ENCODE measurements at regions not wholly inside any gene's neighbourhood (a gene's known extent, or its start where the extent isn't known, plus 50 kb on each side); places are given as distances from the start of the nearest gene placed in this dataset.

- TF ChIP-seq REST (IDR thresholded peaks at IDR 0.05; ENCODE audit: low read depth) (no peak), ELF1 (IDR thresholded peaks at IDR 0.05; ENCODE audit: borderline replicate concordance, low read depth) (no peak), ATF3 (IDR thresholded peaks at IDR 0.05) (no peak), EGR1 (IDR thresholded peaks at IDR 0.05; ENCODE audit: low read depth) (no peak)
Measured at GRCh38 chr2:415986-416610, 128.2 kb upstream of the ALKAL2 start (continued).

- POLR2A ChIA-PET: no interaction called here
- intact Hi-C loops (cut with micrococcal nuclease): no loop called here
- RAD21 ChIA-PET (ENCODE audit: low non-redundant PET in 1 of 2, low total read pairs in 2 of 2, uncharacterized antibody in 2 of 2, unreplicated experiment in 2 of 2): no interaction called here
- TF ChIP-seq EZH2phosphoT487 (IDR thresholded peaks at IDR 0.05; ENCODE audit: borderline replicate concordance) (no peak), ZNF274 (IDR thresholded peaks at IDR 0.05; ENCODE audit: low read depth, low read length) (no peak), CTCF (IDR thresholded peaks at IDR 0.05 in 2 of 3, conservative IDR thresholded peaks at IDR 0.05 in 1 of 3; ENCODE audit: borderline replicate concordance in 1 of 3, insufficient read depth in 1 of 3, low read depth in 2 of 3, low read length in 2 of 3) (no peak), ELF1 (IDR thresholded peaks at IDR 0.05; ENCODE audit: borderline replicate concordance, low read depth) (no peak), ZFX (IDR thresholded peaks at IDR 0.05) (no peak), RAD21 (IDR thresholded peaks at IDR 0.05; ENCODE audit: low read depth) (no peak), CEBPB (IDR thresholded peaks at IDR 0.05; ENCODE audit: low read depth) (no peak), ZBTB33 (IDR thresholded peaks at IDR 0.05; ENCODE audit: extremely low read depth, insufficient replicate concordance, low read length) (no peak), MAX (IDR thresholded peaks at IDR 0.05) (no peak), POLR2AphosphoS5 (IDR thresholded peaks at IDR 0.05; ENCODE audit: low read depth, low read length) (no peak), JUND (IDR thresholded peaks at IDR 0.05) (no peak), SP1 (IDR thresholded peaks at IDR 0.05; ENCODE audit: low read depth) (no peak)
Measured at GRCh38 chr2:409523-409922, 121.6 kb upstream of the ALKAL2 start.

More at GRCh38 chr2:409523-409922, 121.6 kb upstream of the ALKAL2 start:
- Histone ChIP-seq H3K9ac (ENCODE audit: low read length) (no peak overlapping the region), H3K9me2 (ENCODE audit: insufficient read depth) (no peaks in the 10 kb centered on the region), H3K27me3 (ENCODE audit: insufficient read depth, low read length) (peaks cover 32% of the 10 kb centered on the region), H3K36me3 (ENCODE audit: control insufficient read depth in 1 of 2, insufficient read depth in 2 of 2, low read length in 2 of 2) (no peaks in the 10 kb centered on the region), H3K9me3 (ENCODE audit: control insufficient read depth in 1 of 2, insufficient read depth in 1 of 2, low read depth in 1 of 2, low read length in 2 of 2) (no peaks in the 10 kb centered on the region), H3K4me3 (replicated peaks in 1 of 2; ENCODE audit: low read depth in 1 of 2, low read length in 2 of 2) (no peak overlapping the region), H3K4me1 (ENCODE audit: control insufficient read depth in 1 of 2, insufficient read depth in 2 of 2, low read length in 2 of 2) (no peaks in the 10 kb centered on the region), H4K20me1 (ENCODE audit: insufficient read depth) (no peaks in the 10 kb centered on the region), H2AFZ (ENCODE audit: low read depth, low read length, poor library complexity, severe bottlenecking) (no peak overlapping the region), H3K4me2 (ENCODE audit: low read length) (no peak overlapping the region), H3K27ac (ENCODE audit: low read depth, low read length) (no peak overlapping the region), H3K79me2 (ENCODE audit: insufficient read depth, low read length) (no peaks in the 10 kb centered on the region)
- ATAC-seq: no peak
- no peak for DNase-seq (ENCODE audit: low read depth, low spot score)
- CTCF ChIA-PET: no interaction called here
- no TSS peak for BruUV-seq (replicated peaks)

Measured in HCT116 (cell line).